ENCODE measurements at regions not wholly inside any gene's neighbourhood (a gene's known extent, or its start where the extent isn't known, plus 50 kb on each side); places are given as distances from the start of the nearest gene placed in this dataset.

- no peak for TF ChIP-seq EZH2phosphoT487 (IDR thresholded peaks at IDR 0.05)
- TF ChIP-seq CTCF (IDR thresholded peaks at IDR 0.05): no peak
- no peak for TF ChIP-seq EZH2 (IDR thresholded peaks at IDR 0.05)
Measured at GRCh38 chr11:13064593-13064992, 55.5 kb downstream of the RASSF10 start.
